ENCODE measurements at regions not wholly inside any gene's neighbourhood (a gene's known extent, or its start where the extent isn't known, plus 50 kb on each side); places are given as distances from the start of the nearest gene placed in this dataset.

GRCh38 chr2:236656166-236656565 is 86.5 kb downstream of the ACKR3 start:
- no peak for DNase-seq (ENCODE audit: low spot score)

- no peak for DNase-seq (ENCODE audit: low spot score)
These were observed 87.1 kb downstream of the ACKR3 start for GRCh38 chr2:236656721-236657120.

- no peak for DNase-seq (ENCODE audit: low spot score)
These were observed 87.6 kb downstream of the ACKR3 start for GRCh38 chr2:236657215-236657614.

GRCh38 chr2:236657801-236658200 is 88.2 kb downstream of the ACKR3 start:
- DNase-seq (ENCODE audit: low spot score) = no peak

- no peak for DNase-seq (ENCODE audit: low spot score)
These were observed 89.5 kb downstream of the ACKR3 start for GRCh38 chr2:236658974-236659757.

GRCh38 chr2:236659758-236660150 is 90.1 kb downstream of the ACKR3 start:
- no peak for DNase-seq (ENCODE audit: low spot score)

- peak; percentile 38 for DNase-seq (ENCODE audit: low spot score)
These were observed 91.6 kb downstream of the ACKR3 start for GRCh38 chr2:236661061-236661761.

GRCh38 chr2:236661762-236662110 is 92.1 kb downstream of the ACKR3 start:
- DNase-seq (ENCODE audit: low spot score) = no peak

GRCh38 chr2:236662231-236663185 is 92.9 kb downstream of the ACKR3 start:
- DNase-seq (ENCODE audit: low spot score) = no peak

GRCh38 chr2:236663287-236664101 is 93.9 kb downstream of the ACKR3 start:
- DNase-seq (ENCODE audit: low spot score) = no peak

GRCh38 chr2:236664136-236664535 is 94.5 kb downstream of the ACKR3 start:
- DNase-seq (ENCODE audit: low spot score) = no peak

GRCh38 chr2:236665101-236665500 is 95.5 kb downstream of the ACKR3 start:
- no peak for DNase-seq (ENCODE audit: low spot score)

- no peak for DNase-seq (ENCODE audit: low spot score)
These were observed 96.0 kb downstream of the ACKR3 start for GRCh38 chr2:236665572-236666118.

- DNase-seq (ENCODE audit: low spot score) = no peak
These were observed 97.1 kb downstream of the ACKR3 start for GRCh38 chr2:236666646-236667204.

GRCh38 chr2:236667526-236667925 is 97.9 kb downstream of the ACKR3 start:
- no peak for DNase-seq (ENCODE audit: low spot score)

- no peak for DNase-seq (ENCODE audit: low spot score)
These were observed 98.9 kb downstream of the ACKR3 start for GRCh38 chr2:236668531-236668969.

GRCh38 chr2:236670235-236670620 is 100.6 kb downstream of the ACKR3 start:
- DNase-seq (ENCODE audit: low spot score) = no peak

GRCh38 chr2:236671896-236672562 is 102.4 kb downstream of the ACKR3 start:
- DNase-seq (ENCODE audit: low spot score) = no peak

GRCh38 chr2:236672606-236673005 is 103.0 kb downstream of the ACKR3 start:
- DNase-seq (ENCODE audit: low spot score) = no peak

- no peak for DNase-seq (ENCODE audit: low spot score)
These were observed 103.6 kb downstream of the ACKR3 start for GRCh38 chr2:236673126-236673822.

Measured in kidney capillary endothelial cell (primary cell).